Pulmonary artery endothelial cell (primary cell): ENCODE measurements at regions not wholly inside any gene's neighbourhood (a gene's known extent, or its start where the extent isn't known, plus 50 kb on each side); places are given as distances from the start of the nearest gene placed in this dataset.
A peak's percentile ranks its signal among the peaks of the same experiment; 100 is the strongest.
"Not testable (repeated sequence)": the region's sequence is repeated elsewhere in the genome, so short reads cannot be mapped to it uniquely, and the experiment has no call there.

Experiments used
- DNase-seq: peaks from one replicate; pipeline ENCODE4 v3.0.0-alpha.2; 2011; ENCODE audit warnings: low read depth, low spot score

GRCh38 chr15:96144734-96145133 lies 185.8 kb upstream of the NR2F2 start:
- no peak for DNase-seq

GRCh38 chr15:96146726-96147125 lies 183.8 kb upstream of the NR2F2 start:
- DNase-seq: no peak

DNA sequence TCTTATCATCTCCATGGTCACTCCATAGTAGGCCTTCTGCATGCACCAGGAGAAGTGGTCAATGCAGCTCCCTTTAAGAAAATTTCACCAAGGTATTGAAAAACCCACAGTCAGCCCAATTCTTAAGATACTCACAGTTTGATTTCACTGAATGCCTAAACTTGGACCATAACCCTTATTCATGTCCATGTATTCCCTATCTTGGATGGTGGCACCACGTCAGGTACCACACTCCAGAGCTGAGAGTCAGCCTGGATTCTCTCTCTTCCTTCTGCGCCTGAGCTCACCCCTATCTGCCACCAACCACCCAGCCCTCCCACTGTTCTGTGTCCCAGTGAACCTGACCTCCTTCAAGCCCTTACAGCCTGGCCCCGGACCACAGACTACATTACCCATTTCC lies 183.2 kb upstream of the NR2F2 start:
- DNase-seq: no peak

DNA sequence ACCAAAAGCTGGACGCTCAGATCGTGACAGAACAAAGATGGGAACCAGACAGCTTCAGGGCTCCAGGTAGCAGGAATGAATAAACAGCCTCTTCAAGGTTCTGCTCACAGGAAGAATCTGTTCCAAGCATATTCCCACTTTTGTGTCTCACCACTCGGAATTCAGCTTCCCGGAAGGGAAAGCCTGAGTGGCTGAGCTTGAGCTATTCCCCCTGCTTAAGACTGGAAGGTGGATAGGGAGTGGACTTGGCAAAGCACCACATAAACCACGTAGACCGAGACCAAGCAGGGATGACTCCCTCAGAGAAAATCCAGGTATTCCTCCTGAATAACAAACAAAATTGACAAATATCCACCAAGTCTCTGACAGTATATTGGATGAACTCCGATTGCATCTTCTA lies 180.2 kb upstream of the NR2F2 start:
- DNase-seq: no peak

GRCh38 chr15:96151749-96152148 lies 178.8 kb upstream of the NR2F2 start:
- DNase-seq: not testable (repeated sequence)

DNA sequence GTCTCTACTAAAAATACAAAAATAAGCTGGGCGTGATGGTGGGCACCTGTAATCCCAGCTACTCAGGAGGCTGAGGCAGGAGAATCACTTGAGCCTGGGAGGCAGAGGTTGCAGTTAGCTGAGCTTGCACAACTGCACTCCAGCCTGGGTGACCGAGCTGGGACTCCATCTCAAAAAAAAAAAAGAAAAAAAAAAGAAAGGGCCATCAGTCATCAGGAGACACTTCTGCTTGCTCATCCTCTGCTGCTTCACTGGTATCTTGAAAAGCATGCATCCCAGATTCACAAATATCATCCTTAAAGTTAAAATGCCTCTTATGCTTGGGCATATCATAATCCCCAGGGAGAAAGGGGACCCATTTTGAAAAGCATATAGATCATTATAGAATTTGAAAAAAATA lies 176.6 kb upstream of the NR2F2 start:
- DNase-seq: no peak

DNA sequence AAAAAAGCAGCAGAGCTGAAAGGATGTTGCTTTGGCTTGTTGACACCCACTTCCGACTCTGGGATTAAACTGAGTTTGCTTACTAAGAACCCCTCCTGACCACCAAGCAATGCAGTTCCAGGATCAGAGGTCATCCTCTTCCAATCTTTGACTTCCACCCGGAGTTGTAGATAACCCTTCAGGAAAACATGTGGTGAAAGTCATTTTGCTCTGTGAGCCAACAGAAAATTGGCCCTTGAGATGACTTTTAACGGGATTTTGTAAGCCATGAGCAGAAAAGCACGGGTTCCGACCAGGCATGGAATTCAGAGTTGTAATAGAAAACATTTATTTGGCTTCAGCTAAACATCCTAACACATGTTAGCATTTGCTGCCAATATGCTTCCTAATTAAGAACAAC lies 171.6 kb upstream of the NR2F2 start:
- peak; percentile 83 for DNase-seq

DNA sequence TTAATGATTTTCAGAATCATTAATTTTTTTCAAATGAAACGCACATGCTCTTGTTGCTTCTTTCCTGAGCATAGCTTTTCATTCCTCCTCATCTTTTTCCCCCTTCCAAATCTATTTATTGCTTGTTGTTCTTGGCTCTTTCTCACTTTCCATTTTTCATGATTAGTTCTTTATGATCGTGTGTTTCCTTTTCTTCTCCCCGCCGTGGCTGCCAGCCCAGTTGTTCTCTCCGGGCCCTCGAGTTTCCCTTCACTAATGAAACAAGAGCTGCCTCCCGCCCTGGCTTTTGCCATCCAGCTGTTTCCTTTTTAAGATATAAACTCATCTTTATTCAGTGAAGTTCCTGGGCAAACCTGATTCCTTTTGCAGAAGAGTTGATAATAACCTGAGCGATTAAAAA lies 170.2 kb upstream of the NR2F2 start:
- peak; percentile 71 for DNase-seq

DNA sequence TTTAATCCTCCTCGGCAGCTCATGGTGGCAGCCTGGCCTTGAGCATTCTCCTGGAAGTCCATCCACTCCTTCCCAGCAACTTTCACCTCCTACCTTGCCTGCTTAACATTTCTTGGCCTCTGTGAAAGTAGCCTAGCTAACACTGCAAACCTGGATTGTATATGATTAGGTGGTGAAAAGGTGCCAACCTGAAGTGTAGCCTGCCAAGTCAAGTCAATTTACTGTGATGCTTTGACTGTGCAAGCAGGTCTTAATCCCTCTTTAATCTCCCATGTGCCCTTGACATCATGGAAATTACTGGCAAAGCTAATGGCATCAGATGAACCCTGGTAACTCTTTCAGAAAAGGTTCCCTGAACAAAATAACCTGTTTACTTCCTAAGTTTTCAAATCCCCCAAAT lies 169.7 kb upstream of the NR2F2 start:
- DNase-seq: no peak

- no peak for DNase-seq
Measured at GRCh38 chr15:96162322-96162721, 168.2 kb upstream of the NR2F2 start.

DNA sequence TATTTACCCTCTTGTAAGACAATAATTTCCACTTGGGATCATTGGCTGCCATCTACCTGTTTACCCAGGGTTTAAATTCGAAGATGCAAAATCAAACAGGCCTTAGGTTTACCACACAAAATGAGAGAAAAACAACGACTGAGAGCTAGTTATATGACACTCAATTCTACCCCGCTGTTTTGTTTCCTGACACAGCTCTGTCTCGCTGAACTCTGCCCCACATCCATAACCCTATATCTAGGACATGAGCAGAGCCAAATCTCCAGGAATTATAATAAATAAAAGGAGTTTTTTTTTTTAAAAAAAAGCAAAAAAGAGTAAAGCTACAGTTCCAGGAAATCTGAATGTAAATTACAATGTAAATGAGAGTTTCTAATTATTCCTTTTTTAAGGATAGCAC lies 165.4 kb upstream of the NR2F2 start:
- no peak for DNase-seq

- no peak for DNase-seq
Measured at GRCh38 chr15:96165775-96166174, 164.7 kb upstream of the NR2F2 start.

DNA sequence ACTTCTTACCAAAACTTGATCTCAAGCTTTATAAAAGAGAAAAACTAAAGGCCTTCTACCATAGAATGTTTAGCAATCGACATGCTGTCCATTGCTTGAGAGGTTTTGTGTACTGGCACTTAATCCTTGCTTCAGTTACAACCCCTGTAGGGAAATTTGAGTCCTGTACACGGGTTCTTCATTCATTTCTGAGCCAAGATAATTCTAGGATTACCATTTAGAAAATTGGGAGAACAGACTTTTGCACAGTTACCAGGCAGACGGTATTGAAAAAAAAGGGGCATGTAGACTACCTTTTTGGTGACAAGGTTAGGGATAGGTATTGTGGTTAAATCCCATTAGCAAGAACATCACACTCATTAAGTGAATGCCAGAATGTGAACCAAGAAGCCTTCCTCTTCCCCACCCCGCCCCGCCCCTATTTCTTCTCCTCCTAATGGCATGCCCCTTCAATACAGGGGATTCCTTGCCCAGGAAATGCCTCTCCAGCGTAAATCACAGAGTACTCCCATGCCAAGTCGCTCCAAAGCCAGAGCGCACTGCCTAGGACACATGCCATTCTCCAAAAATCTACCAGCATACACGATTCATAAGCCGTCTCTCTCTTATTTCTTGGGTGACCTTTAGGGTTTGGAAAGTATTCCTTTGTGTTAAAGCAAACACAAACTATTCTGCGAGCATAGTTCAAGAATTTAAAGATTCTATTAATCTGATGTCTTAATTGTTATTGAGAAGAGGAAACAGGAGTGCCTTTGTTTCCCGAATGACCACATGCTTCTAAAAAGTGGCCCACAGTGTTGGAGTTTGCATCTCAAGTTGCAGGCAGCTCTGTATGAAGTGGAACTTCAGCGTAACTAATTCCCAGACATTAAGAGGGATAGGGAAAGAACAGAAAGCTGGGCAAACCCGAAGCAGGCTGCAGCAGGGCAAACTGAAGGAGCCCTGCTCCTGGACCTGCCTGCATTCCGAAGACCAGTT lies 164.0 kb upstream of the NR2F2 start:
- DNase-seq: no peak

DNA sequence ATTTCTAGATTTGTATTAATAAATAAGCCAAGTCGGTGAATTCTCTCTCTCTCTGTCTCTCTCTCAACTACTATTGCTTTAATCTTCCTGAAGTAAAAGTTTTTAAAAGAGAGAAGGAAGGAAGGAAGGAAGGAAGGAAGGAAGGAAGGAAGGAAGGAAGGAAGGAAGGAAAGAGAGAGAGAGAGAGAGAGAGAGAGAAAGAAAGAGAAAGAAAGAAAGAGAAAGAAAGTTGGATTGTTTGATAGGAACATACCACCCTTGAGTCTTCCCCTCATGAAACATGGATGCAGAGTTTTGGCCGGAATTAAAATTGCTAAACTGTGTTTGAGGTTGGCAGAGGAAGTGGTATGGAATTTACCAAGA lies 159.9 kb upstream of the NR2F2 start:
- not testable (repeated sequence) for DNase-seq

GRCh38 chr15:96170979-96171739 lies 159.3 kb upstream of the NR2F2 start:
- DNase-seq: no peak

- DNase-seq: no peak
Measured at GRCh38 chr15:96171853-96172296, 158.6 kb upstream of the NR2F2 start.

GRCh38 chr15:96172417-96172816 lies 158.1 kb upstream of the NR2F2 start:
- DNase-seq: no peak

DNA sequence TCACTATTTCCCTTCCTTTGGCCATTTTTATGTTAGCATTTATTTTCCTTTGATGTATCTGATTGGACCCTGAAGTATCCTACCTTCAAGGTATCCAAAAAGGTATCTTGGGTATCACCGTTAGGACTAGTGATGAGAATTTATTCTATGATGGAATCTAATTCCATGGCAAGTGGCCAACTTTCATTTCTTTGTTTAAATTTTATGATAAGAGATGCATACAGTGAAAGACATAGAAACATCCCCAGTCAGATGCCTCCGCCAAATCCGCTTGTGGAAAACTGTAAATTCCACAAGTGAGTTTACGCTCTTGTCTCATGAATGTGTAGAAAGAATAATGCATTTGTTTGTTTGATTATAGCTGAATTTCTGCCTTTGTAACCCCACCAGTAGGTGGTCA lies 153.7 kb upstream of the NR2F2 start:
- no peak for DNase-seq

GRCh38 chr15:96177279-96177678 lies 153.2 kb upstream of the NR2F2 start:
- no peak for DNase-seq

- DNase-seq: no peak
Measured at GRCh38 chr15:96180087-96180748, 150.3 kb upstream of the NR2F2 start.

DNA sequence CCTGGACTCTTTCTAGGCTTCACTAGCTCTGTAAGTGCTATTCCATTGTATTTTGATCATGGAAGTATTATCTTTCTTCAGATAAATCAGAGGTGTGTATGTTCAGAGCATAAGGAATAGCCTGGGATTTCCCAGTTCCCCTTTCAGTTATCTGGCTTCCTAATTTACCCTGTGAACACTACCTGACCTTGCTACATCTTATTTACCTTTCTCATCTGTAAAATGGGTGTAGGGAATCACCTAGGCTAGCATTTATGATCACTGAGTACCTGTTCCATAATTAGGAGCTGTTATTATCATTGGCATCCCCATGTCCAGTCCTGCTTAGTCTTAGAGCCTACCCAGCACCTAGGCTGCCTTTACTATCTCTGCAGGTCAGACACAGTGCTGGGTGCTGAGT lies 149.3 kb upstream of the NR2F2 start:
- no peak for DNase-seq

DNA sequence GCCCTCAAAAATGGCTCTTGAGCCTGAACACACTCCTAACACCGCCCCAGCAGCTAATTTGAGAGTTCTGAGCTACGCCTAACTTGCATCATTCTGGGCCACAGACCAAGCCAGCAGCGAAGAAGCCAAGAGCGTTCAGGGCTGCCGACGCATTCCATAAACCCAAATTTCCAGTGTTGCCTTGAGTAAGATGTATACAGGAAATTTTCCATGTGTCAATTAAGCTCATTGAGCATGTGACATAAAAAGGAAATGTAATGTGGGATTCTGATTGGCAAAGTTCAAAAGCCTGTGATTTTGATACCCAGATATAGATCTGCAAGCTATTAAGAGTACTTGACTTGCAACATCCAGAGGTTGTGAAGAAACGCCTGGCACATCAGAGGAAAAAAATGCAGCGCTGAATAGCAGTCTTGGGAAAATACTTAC lies 148.6 kb upstream of the NR2F2 start:
- DNase-seq: no peak
